ENCODE measurements at regions not wholly inside any gene's neighbourhood (a gene's known extent, or its start where the extent isn't known, plus 50 kb on each side); places are given as distances from the start of the nearest gene placed in this dataset.
"Not testable (repeated sequence)": the region's sequence is repeated elsewhere in the genome, so short reads cannot be mapped to it uniquely, and the experiment has no call there.

GRCh38 chr22:19643448-19644313, 70.6 kb upstream of the SEPTIN5 start:
- DNase-seq, result no peak

GRCh38 chr22:19644314-19645223, 69.7 kb upstream of the SEPTIN5 start:
- DNase-seq, result no peak

GRCh38 chr22:19645391-19645790, 68.9 kb upstream of the SEPTIN5 start:
- DNase-seq, result no peak

GRCh38 chr22:19645905-19646304, 68.4 kb upstream of the SEPTIN5 start:
- no peak for DNase-seq

GRCh38 chr22:19646383-19646782, 67.9 kb upstream of the SEPTIN5 start:
- DNase-seq, result no peak

- no peak for DNase-seq
Measured at GRCh38 chr22:19648419-19648929, 65.8 kb upstream of the SEPTIN5 start.

- no peak for DNase-seq
Measured at GRCh38 chr22:19652316-19652715, 62.0 kb upstream of the SEPTIN5 start.

GRCh38 chr22:19654338-19654987, 59.8 kb upstream of the SEPTIN5 start:
- DNase-seq, result no peak

GRCh38 chr22:19655399-19655798, 58.9 kb upstream of the SEPTIN5 start:
- no peak for DNase-seq

GRCh38 chr22:19656541-19657251, 57.6 kb upstream of the SEPTIN5 start:
- no peak for DNase-seq

- no peak for DNase-seq
Measured at GRCh38 chr22:19657252-19658056, 56.8 kb upstream of the SEPTIN5 start.

- DNase-seq, result no peak
Measured at GRCh38 chr22:19658057-19658966, 56.0 kb upstream of the SEPTIN5 start.

GRCh38 chr22:19658967-19659804, 55.1 kb upstream of the SEPTIN5 start:
- no peak for DNase-seq

- no peak for DNase-seq
Measured at GRCh38 chr22:19659805-19660345, 54.4 kb upstream of the SEPTIN5 start.

GRCh38 chr22:19660583-19660982, 53.7 kb upstream of the SEPTIN5 start:
- not testable (repeated sequence) for DNase-seq

GRCh38 chr22:19661156-19661555, 53.1 kb upstream of the SEPTIN5 start:
- no peak for DNase-seq

- DNase-seq, result not testable (repeated sequence)
Measured at GRCh38 chr22:19662049-19662684, 52.1 kb upstream of the SEPTIN5 start.

GRCh38 chr22:19663286-19663815, 51.0 kb upstream of the SEPTIN5 start:
- no peak for DNase-seq

Measured in activated T-cell treated with anti-CD3 and anti-CD28 coated beads, Interleukin-2, amount 50 U/mL, for 1 hour (primary cell).